ENCODE measurements at regions not wholly inside any gene's neighbourhood (a gene's known extent, or its start where the extent isn't known, plus 50 kb on each side); places are given as distances from the start of the nearest gene placed in this dataset.

- TF ChIP-seq EZH2 (IDR thresholded peaks at IDR 0.05; ENCODE audit: borderline replicate concordance, low read length) (no peak), CTCF (IDR thresholded peaks at IDR 0.05; ENCODE audit: low read length) (no peak)
- H3F3A ChIP-seq (ENCODE audit: insufficient read depth, low read length), result no peaks in the 10 kb centered on the region
- H3K27ac ChIP-seq (ENCODE audit: low read depth, low read length, poor library complexity, severe bottlenecking), result no peak overlapping the region
- H3K79me2 ChIP-seq (ENCODE audit: insufficient read depth, low read length), result no peaks in the 10 kb centered on the region
- H4K20me1 ChIP-seq (ENCODE audit: insufficient read depth, low read length), result no peaks in the 10 kb centered on the region
- H3K9ac ChIP-seq (ENCODE audit: low read length), result no peak overlapping the region
- H3K27me3 ChIP-seq (ENCODE audit: insufficient read depth, low read length), result no peaks in the 10 kb centered on the region
- H3K9me2 ChIP-seq (ENCODE audit: low read depth, low read length), result no peaks in the 10 kb centered on the region
- H3K4me1 ChIP-seq (ENCODE audit: insufficient read depth, low read length, severe bottlenecking), result no peaks in the 10 kb centered on the region
- H2AFZ ChIP-seq (ENCODE audit: low read length), result no peak overlapping the region
- H3K36me3 ChIP-seq (ENCODE audit: insufficient read depth, low read length), result no peaks in the 10 kb centered on the region
- no peak overlapping the region for H3K4me2 ChIP-seq (ENCODE audit: low read length)
- H3K4me3 ChIP-seq (ENCODE audit: low read depth, low read length, poor library complexity, severe bottlenecking), result no peak overlapping the region
- no peaks in the 10 kb centered on the region for H3K9me3 ChIP-seq (ENCODE audit: low read length)
Measured at GRCh38 chr12:108442067-108442466, 73.0 kb upstream of the FICD start.

GRCh38 chr12:108441549-108441948 lies 73.5 kb upstream of the FICD start:
- Histone ChIP-seq H4K20me1 (ENCODE audit: insufficient read depth, low read length) (no peaks in the 10 kb centered on the region), H3F3A (ENCODE audit: insufficient read depth, low read length) (no peaks in the 10 kb centered on the region), H3K9me3 (ENCODE audit: low read length) (no peaks in the 10 kb centered on the region), H3K27me3 (ENCODE audit: insufficient read depth, low read length) (no peaks in the 10 kb centered on the region), H3K9ac (ENCODE audit: low read length) (no peak overlapping the region), H3K79me2 (ENCODE audit: insufficient read depth, low read length) (no peaks in the 10 kb centered on the region), H3K4me2 (ENCODE audit: low read length) (no peak overlapping the region), H3K27ac (ENCODE audit: low read depth, low read length, poor library complexity, severe bottlenecking) (no peak overlapping the region), H3K4me1 (ENCODE audit: insufficient read depth, low read length, severe bottlenecking) (no peaks in the 10 kb centered on the region), H3K4me3 (ENCODE audit: low read depth, low read length, poor library complexity, severe bottlenecking) (no peak overlapping the region), H2AFZ (ENCODE audit: low read length) (no peak overlapping the region), H3K9me2 (ENCODE audit: low read depth, low read length) (no peaks in the 10 kb centered on the region), H3K36me3 (ENCODE audit: insufficient read depth, low read length) (no peaks in the 10 kb centered on the region)
- no peak for TF ChIP-seq EZH2 (IDR thresholded peaks at IDR 0.05; ENCODE audit: borderline replicate concordance, low read length)
- TF ChIP-seq CTCF (IDR thresholded peaks at IDR 0.05; ENCODE audit: low read length), result no peak

- no peaks in the 10 kb centered on the region for H3K27me3 ChIP-seq (ENCODE audit: insufficient read depth, low read length)
- H4K20me1 ChIP-seq (ENCODE audit: insufficient read depth, low read length), result no peaks in the 10 kb centered on the region
- H3K9me3 ChIP-seq (ENCODE audit: low read length), result no peaks in the 10 kb centered on the region
- H3K9me2 ChIP-seq (ENCODE audit: low read depth, low read length), result no peaks in the 10 kb centered on the region
- no peaks in the 10 kb centered on the region for H3K36me3 ChIP-seq (ENCODE audit: insufficient read depth, low read length)
- H3K9ac ChIP-seq (ENCODE audit: low read length), result no peak overlapping the region
- no peaks in the 10 kb centered on the region for H3K79me2 ChIP-seq (ENCODE audit: insufficient read depth, low read length)
- no peak overlapping the region for H3K4me3 ChIP-seq (ENCODE audit: low read depth, low read length, poor library complexity, severe bottlenecking)
- H3K4me2 ChIP-seq (ENCODE audit: low read length), result no peak overlapping the region
- no peak overlapping the region for H2AFZ ChIP-seq (ENCODE audit: low read length)
- H3K27ac ChIP-seq (ENCODE audit: low read depth, low read length, poor library complexity, severe bottlenecking), result no peak overlapping the region
- H3K4me1 ChIP-seq (ENCODE audit: insufficient read depth, low read length, severe bottlenecking), result no peaks in the 10 kb centered on the region
- H3F3A ChIP-seq (ENCODE audit: insufficient read depth, low read length), result no peaks in the 10 kb centered on the region
- TF ChIP-seq CTCF (IDR thresholded peaks at IDR 0.05; ENCODE audit: low read length), result no peak
- no peak for TF ChIP-seq EZH2 (IDR thresholded peaks at IDR 0.05; ENCODE audit: borderline replicate concordance, low read length)
Measured at GRCh38 chr12:108440736-108441135, 74.3 kb upstream of the FICD start.

Measured in OCI-LY1 (cell line).